SK-N-SH (cell line): ENCODE measurements at regions not wholly inside any gene's neighbourhood (a gene's known extent, or its start where the extent isn't known, plus 50 kb on each side); places are given as distances from the start of the nearest gene placed in this dataset.

ENCODE experiments used
- CTCF ChIA-PET: fragments of 300-600, 350-600 bp; formaldehyde crosslinking; extraction: SDS; loops from one replicate; lab custom pipeline; 2021; lab: Yijun Ruan, JAX
- POLR2A ChIA-PET: fragments of 350-600 bp; sonication (Branson Sonifier 250); formaldehyde crosslinking; extraction: SDS; loops from one replicate; lab custom pipeline; 2020; ENCODE audit warnings: antibody characterized with exemption, inconsistent platforms; lab: Yijun Ruan, JAX
- DNase-seq: peaks from one replicate; pipeline ENCODE4 v3.0.0; 2012
- H2AFZ ChIP-seq: fragments of 200-600 bp; sonication (generic); 2 replicates; pipeline ENCODE4 v1.8.1; 2016; ENCODE audit warnings: antibody characterized with exemption, mild to moderate bottlenecking, low read depth
- H3F3A ChIP-seq: fragments of 200-600 bp; sonication (generic); replicated peaks from 2 replicates; pipeline ENCODE3; 2016; ENCODE audit warnings: antibody characterized with exemption, mild to moderate bottlenecking; ENCODE audit not compliant: insufficient read depth
- H3K27ac ChIP-seq, 2 experiments: fragments of 200-500 bp in 1 of 2; fragments of 200-600 bp in 1 of 2; sonication (Bioruptor generic) in 1 of 2; sonication (generic), shearing (Covaris generic) in 1 of 2; 2 replicates each; pipeline versions ENCODE4 v1.5.1 to v1.6.1; 2014 to 2016; ENCODE audit warnings: low read depth in 2 of 2, inconsistent platforms in 1 of 2, low read length in 1 of 2, mild to moderate bottlenecking in 1 of 2, mixed read lengths in 1 of 2
- H3K27me3 ChIP-seq: fragments of 200-600 bp; sonication (generic), shearing (Covaris generic); 2 replicates; pipeline ENCODE4 v1.6.1; 2016; ENCODE audit warnings: mixed run types; ENCODE audit not compliant: insufficient read depth
- H3K36me3 ChIP-seq, 2 experiments: fragments of 200-500 bp in 1 of 2; fragments of 200-600 bp in 1 of 2; sonication (Bioruptor generic) in 1 of 2; sonication (generic) in 1 of 2; replicated peaks in 1 of 2; 2 replicates each; pipeline versions ENCODE3 to v1.5.1; 2014 to 2016; ENCODE audit warnings: low read length in 1 of 2, mild to moderate bottlenecking in 1 of 2; ENCODE audit not compliant: insufficient read depth in 2 of 2, control insufficient read depth in 1 of 2
- H3K4me1 ChIP-seq, 2 experiments: fragments of 200-500 bp in 1 of 2; fragments of 200-600 bp in 1 of 2; sonication (Bioruptor generic) in 1 of 2; sonication (generic), shearing (Covaris generic) in 1 of 2; 2 replicates each; pipeline versions ENCODE4 v1.5.1 to v1.6.1; 2014 to 2016; ENCODE audit warnings: low read depth in 1 of 2, low read length in 1 of 2, mixed run types in 1 of 2; ENCODE audit not compliant: insufficient read depth in 2 of 2, control insufficient read depth in 1 of 2
- H3K4me2 ChIP-seq: fragments of 200-600 bp; sonication (generic), shearing (Covaris generic); 2 replicates; pipeline ENCODE4 v1.6.1; 2017; ENCODE audit warnings: mixed run types
- H3K4me3 ChIP-seq, 2 experiments: fragments of 200-500 bp in 1 of 2; fragments of 200-600 bp in 1 of 2; sonication (Bioruptor generic) in 1 of 2; sonication (generic), shearing (Covaris generic) in 1 of 2; 2 replicates each; pipeline versions ENCODE4 v1.5.1 to v1.8.1; 2014 to 2016; ENCODE audit warnings: low read depth in 2 of 2, inconsistent platforms in 1 of 2, low read length in 1 of 2, mild to moderate bottlenecking in 1 of 2, mixed read lengths in 1 of 2, moderate library complexity in 1 of 2
- H3K79me2 ChIP-seq: fragments of 200-600 bp; sonication (generic); 2 replicates; pipeline ENCODE4 v1.8.1; 2017; ENCODE audit warnings: mild to moderate bottlenecking; ENCODE audit not compliant: insufficient read depth
- H3K9ac ChIP-seq: fragments of 200-600 bp; sonication (generic); 2 replicates; pipeline ENCODE4 v1.6.1; 2017; ENCODE audit warnings: mixed run types
- H3K9me2 ChIP-seq: fragments of 200-600 bp; sonication (generic); 2 replicates; pipeline ENCODE4 v1.6.1; 2017; ENCODE audit warnings: mixed run types
- H3K9me3 ChIP-seq: fragments of 200-600 bp; sonication (generic); 2 replicates; pipeline ENCODE4 v1.6.1; 2017; ENCODE audit warnings: mixed run types, mild to moderate bottlenecking, moderate library complexity
- H4K20me1 ChIP-seq: fragments of 200-600 bp; sonication (generic); 2 replicates; pipeline ENCODE4 v1.6.1; 2017; ENCODE audit warnings: mild to moderate bottlenecking, mixed run types; ENCODE audit not compliant: insufficient read depth
- CTCF ChIP-seq: fragments of 200-600 bp; sonication (generic); IDR thresholded peaks from 2 replicates; pipeline ENCODE4 v1.6.1; 2017; ENCODE audit warnings: antibody characterized with exemption, mild to moderate bottlenecking, moderate library complexity
- ELF1 ChIP-seq: IDR thresholded peaks from 2 replicates; pipeline ENCODE4 v1.4.0; 2012
- EZH2phosphoT487 ChIP-seq: fragments of 200-600 bp; sonication (generic); IDR thresholded peaks from 2 replicates; pipeline ENCODE4 v1.6.1; 2017; ENCODE audit warnings: low read depth, mixed run types, mild to moderate bottlenecking, antibody characterized with exemption, moderate library complexity, borderline replicate concordance
- FOSL2 ChIP-seq: IDR thresholded peaks from 2 replicates; pipeline ENCODE4 v1.4.0; 2012; ENCODE audit warnings: low read depth, mild to moderate bottlenecking, moderate library complexity, borderline replicate concordance
- FOXM1 ChIP-seq: IDR thresholded peaks from 2 replicates; pipeline ENCODE4 v1.4.0; 2012; ENCODE audit warnings: low read depth, mild to moderate bottlenecking
- GABPA ChIP-seq: IDR thresholded peaks from 2 replicates; pipeline ENCODE4 v1.4.0; 2012; ENCODE audit warnings: low read depth, mild to moderate bottlenecking
- GATA2 ChIP-seq: sonication (generic); formaldehyde crosslinking; IDR thresholded peaks from 2 replicates; pipeline ENCODE4 v1.5.0; 2020; ENCODE audit warnings: mild to moderate bottlenecking, missing genetic modification reagents
- MEF2A ChIP-seq: IDR thresholded peaks from 2 replicates; pipeline ENCODE4 v1.4.0; 2012; ENCODE audit warnings: low read depth, borderline replicate concordance
- MXI1 ChIP-seq: IDR thresholded peaks from 2 replicates; pipeline ENCODE4 v1.6.1; 2012; ENCODE audit warnings: mild to moderate bottlenecking, low read depth, low read length, improper control_type of control experiment
- NFIC ChIP-seq: IDR thresholded peaks from 2 replicates; pipeline ENCODE4 v1.4.0; 2012; ENCODE audit warnings: borderline replicate concordance
- NRF1 ChIP-seq: IDR thresholded peaks from 2 replicates; pipeline ENCODE4 v1.6.1; 2012; ENCODE audit warnings: low read depth, mild to moderate bottlenecking, low read length
- POLR2AphosphoS5 ChIP-seq: IDR thresholded peaks from 2 replicates; pipeline ENCODE4 v1.6.1; 2012; ENCODE audit warnings: low read depth, low read length
- REST ChIP-seq: IDR thresholded peaks from 2 replicates; pipeline ENCODE4 v1.6.1; 2012; ENCODE audit warnings: mild to moderate bottlenecking, low read depth, low read length, moderate library complexity
- RFX5 ChIP-seq: IDR thresholded peaks from 2 replicates; pipeline ENCODE4 v1.6.1; 2012; ENCODE audit warnings: mild to moderate bottlenecking, improper control_type of control experiment, low read length
- SMC3 ChIP-seq: IDR thresholded peaks from 2 replicates; pipeline ENCODE4 v1.6.1; 2012; ENCODE audit warnings: low read depth, low read length, improper control_type of control experiment
- TAF1 ChIP-seq: IDR thresholded peaks from 2 replicates; pipeline ENCODE4 v1.6.1; 2012; ENCODE audit warnings: low read depth, mild to moderate bottlenecking, low read length, moderate library complexity, borderline replicate concordance
- USF1 ChIP-seq: IDR thresholded peaks from 2 replicates; pipeline ENCODE4 v1.4.0; 2012; ENCODE audit warnings: low read depth, borderline replicate concordance
- USF2 ChIP-seq: fragments of 150-350 bp; IDR thresholded peaks from 2 replicates; pipeline ENCODE4 v1.6.1; 2017; ENCODE audit warnings: antibody characterized with exemption, low read length, low read depth, borderline replicate concordance
- WGBS: methylation state at CpG from one replicate; pipeline ENCODE4 v1.1.6; 2017; ENCODE audit warnings: low lambda C conversion rate; 5-methylcytosine and 5-hydroxymethylcytosine counted together
- TF ChIP-seq, protein P1 (sequence below): IDR thresholded peaks from 2 replicates; pipeline ENCODE4 v1.4.0; 2012; ENCODE audit warnings: low read depth, borderline replicate concordance
- TF ChIP-seq, protein P2 (sequence below): IDR thresholded peaks from 2 replicates; pipeline ENCODE4; 2012

- DNase-seq, result no peak
- Histone ChIP-seq H3K4me1 (no peaks in the 10 kb centered on the region), H3K4me3 (no peak overlapping the region), H4K20me1 (no peaks in the 10 kb centered on the region), H3K9me2 (no peaks in the 10 kb centered on the region)
- TF ChIP-seq GATA2 (CRISPR knock-in tag), result no peak
- no peak for TF ChIP-seq REST
- TF ChIP-seq, protein P1, sequence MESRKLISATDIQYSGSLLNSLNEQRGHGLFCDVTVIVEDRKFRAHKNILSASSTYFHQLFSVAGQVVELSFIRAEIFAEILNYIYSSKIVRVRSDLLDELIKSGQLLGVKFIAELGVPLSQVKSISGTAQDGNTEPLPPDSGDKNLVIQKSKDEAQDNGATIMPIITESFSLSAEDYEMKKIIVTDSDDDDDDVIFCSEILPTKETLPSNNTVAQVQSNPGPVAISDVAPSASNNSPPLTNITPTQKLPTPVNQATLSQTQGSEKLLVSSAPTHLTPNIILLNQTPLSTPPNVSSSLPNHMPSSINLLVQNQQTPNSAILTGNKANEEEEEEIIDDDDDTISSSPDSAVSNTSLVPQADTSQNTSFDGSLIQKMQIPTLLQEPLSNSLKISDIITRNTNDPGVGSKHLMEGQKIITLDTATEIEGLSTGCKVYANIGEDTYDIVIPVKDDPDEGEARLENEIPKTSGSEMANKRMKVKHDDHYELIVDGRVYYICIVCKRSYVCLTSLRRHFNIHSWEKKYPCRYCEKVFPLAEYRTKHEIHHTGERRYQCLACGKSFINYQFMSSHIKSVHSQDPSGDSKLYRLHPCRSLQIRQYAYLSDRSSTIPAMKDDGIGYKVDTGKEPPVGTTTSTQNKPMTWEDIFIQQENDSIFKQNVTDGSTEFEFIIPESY, result no peak
- TF ChIP-seq ELF1, result no peak
- no peak for TF ChIP-seq FOXM1
- no peak for TF ChIP-seq RFX5
- no peak for TF ChIP-seq MEF2A
- no peak for TF ChIP-seq FOSL2
- no peak for TF ChIP-seq USF1
- TF ChIP-seq TAF1, result no peak
- TF ChIP-seq GABPA, result no peak
- TF ChIP-seq, protein P2, sequence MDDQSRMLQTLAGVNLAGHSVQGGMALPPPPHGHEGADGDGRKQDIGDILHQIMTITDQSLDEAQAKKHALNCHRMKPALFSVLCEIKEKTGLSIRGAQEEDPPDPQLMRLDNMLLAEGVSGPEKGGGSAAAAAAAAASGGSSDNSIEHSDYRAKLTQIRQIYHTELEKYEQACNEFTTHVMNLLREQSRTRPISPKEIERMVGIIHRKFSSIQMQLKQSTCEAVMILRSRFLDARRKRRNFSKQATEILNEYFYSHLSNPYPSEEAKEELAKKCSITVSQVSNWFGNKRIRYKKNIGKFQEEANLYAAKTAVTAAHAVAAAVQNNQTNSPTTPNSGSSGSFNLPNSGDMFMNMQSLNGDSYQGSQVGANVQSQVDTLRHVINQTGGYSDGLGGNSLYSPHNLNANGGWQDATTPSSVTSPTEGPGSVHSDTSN, result no peak
- TF ChIP-seq NFIC, result no peak
- no peak for TF ChIP-seq POLR2AphosphoS5
- no peak for TF ChIP-seq CTCF
- TF ChIP-seq NRF1, result no peak
- TF ChIP-seq EZH2phosphoT487, result no peak
- TF ChIP-seq MXI1, result no peak
- TF ChIP-seq USF2, result no peak
- TF ChIP-seq SMC3, result no peak
- TF ChIP-seq, all 33 proteins: peak for 0
- WGBS, result 56% methylated on average over 2 of the region's 2 CpGs
- Histone ChIP-seq H3K4me2 (no peak overlapping the region), H3K9ac (no peak overlapping the region), H2AFZ (no peak overlapping the region), H3K36me3 (no peaks in the 10 kb centered on the region), H3K9me3 (peaks cover 7% of the 10 kb centered on the region; the same call in 1 of the 2 replicates), H3K27ac (no peak overlapping the region), H3K27me3 (no peaks in the 10 kb centered on the region), H3F3A (no peaks in the 10 kb centered on the region), H3K79me2 (no peaks in the 10 kb centered on the region)
- POLR2A ChIA-PET, result no interaction called here
- CTCF ChIA-PET, result no interaction called here
Measured at GRCh38 chr7:125618516-125618915, 688.9 kb upstream of the POT1 start.
